GM20431 (cell line): ENCODE measurements at regions not wholly inside any gene's neighbourhood (a gene's known extent, or its start where the extent isn't known, plus 50 kb on each side); places are given as distances from the start of the nearest gene placed in this dataset.
"Not testable (repeated sequence)": the region's sequence is repeated elsewhere in the genome, so short reads cannot be mapped to it uniquely, and the experiment has no call there.

ENCODE experiments used
- in situ Hi-C: fragments of 300-500 bp; cut with MseI, MboI; formaldehyde crosslinking; loops from one replicate; pipeline ENCODE4 v1.15.0; 2020; ENCODE audit warnings: low sequenced_read_pairs; ENCODE audit not compliant: unreplicated experiment

- in situ Hi-C loops: loop anchor here (25.0 kb wide), 1 partner anchor 167 kb away; no protein-coding TSS in a partner anchor
Measured at GRCh38 chr2:88903749-88904353, 212.4 kb downstream of the RPIA start.

DNA sequence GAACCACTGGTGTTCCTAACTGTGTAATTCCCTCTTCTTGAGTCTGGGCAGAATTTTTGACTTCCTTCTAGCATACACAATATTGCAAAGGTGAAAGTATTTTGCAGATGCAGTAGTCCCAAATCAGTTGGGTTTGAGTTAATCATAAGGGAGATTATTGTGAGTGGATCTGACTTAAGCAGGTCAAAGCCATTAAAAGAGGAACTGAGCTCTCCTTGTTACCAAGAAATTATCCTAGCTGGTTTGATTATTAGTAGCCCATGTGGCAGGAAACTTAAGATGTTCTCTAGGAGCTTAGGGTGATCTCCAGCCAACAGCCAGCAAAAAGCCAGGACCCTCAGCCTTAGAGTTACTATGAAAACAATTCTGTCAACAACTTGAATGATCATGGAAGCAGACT lies 221.8 kb downstream of the RPIA start:
- in situ Hi-C loops: loop anchor here (25.0 kb wide), 1 partner anchor 176 kb away; no protein-coding TSS in a partner anchor

- in situ Hi-C loops: loop anchor here (25.0 kb wide), 1 partner anchor 182 kb away; no protein-coding TSS in a partner anchor
Measured at GRCh38 chr2:88919087-88919738, 227.7 kb downstream of the RPIA start.

- in situ Hi-C loops: loop anchor here (25.0 kb wide), 1 partner anchor 183 kb away; no protein-coding TSS in a partner anchor
Measured at GRCh38 chr2:88920399-88920798, 228.9 kb downstream of the RPIA start.

GRCh38 chr2:88924533-88924932 lies 233.1 kb downstream of the RPIA start:
- in situ Hi-C loops: loop anchor here (25.0 kb wide), 1 partner anchor 187 kb away; no protein-coding TSS in a partner anchor

DNA sequence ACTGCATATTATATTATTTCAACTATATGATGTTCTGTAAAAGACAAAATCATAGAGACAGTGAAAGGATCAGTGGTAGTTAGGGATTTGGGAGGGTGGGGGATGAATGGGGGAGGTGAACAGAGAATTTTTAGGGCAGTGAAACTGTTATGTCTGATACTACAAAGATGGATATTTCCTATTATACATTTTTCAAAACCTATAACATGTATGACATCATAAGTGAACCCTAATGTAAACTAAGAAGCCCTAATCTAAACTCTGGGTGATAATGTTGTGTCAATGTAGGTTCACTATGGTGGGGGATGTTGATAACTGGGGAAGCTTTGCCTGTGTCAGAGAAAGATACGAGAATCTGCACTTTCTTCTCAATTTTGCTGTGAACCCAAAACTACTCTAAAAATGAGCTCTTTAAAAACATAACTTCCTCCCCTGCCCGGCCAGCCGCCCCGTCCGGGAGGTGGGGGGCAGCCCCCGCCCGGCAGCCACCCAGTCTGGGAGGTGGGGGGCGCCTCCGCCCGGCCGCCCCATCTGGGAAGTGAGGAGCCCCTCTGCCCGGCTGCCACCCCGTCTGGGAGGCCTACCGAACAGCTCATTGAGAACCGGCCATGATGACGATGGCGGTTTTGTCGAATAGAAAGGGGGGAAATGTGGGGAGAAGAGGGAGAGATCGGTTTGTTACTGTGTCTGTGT lies 234.4 kb downstream of the RPIA start:
- in situ Hi-C loops: no loop called here

DNA sequence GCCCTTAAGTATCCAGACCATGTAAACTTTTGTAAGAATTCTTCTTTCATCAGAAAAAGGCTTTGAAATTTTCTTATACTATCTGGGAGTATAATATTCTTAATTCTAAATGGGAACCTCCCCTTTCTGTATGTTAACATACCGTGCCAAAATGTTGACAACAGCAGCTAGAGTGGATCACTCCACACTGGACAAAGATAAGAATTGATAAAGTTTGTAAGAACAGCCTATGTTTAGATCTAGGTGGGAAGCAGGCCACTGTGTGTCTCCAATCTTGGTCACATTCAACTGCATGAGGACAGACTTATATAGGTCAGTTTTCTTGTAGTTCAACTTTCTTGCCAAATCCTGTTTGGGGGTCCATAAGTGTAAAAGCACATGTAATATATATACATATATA lies 235.7 kb downstream of the RPIA start:
- in situ Hi-C loops: no loop called here

DNA sequence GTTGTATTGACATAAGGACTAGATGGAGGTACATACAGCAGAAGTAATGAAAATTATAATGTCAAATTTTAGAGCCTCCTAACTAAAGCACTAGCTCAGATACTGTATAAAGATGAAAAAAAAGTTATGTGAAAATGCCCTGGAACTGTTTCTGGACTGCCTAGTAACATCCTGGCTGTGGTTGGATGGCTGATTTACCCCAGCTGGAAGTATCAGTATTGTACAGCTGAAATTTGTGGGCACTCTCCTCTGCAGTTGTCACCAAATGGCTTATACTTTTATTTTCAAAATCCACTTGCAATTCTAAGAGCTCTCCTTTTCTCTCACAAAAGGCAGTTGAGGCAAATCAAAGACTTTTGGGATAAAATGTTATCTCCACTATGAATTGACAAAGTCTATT lies 239.2 kb downstream of the RPIA start:
- in situ Hi-C loops: no loop called here

DNA sequence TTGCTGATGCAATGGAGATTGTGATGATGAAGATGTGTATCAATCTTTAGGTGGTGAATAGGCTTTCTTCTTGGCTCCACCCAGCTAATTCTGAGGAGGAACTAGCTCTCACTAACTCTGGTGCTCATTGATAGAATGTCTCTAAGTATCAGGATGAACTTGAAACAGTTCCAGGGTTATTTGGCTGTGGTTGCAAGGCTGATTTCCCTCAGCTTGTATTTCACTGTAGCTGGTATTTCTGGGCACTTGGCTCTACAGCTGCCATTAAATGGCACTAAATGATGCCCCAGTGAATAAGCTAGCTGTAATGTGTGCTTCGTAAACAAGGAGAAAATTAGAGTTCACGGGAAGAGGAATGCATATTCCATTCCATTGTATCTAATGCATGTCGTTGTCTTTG lies 241.2 kb downstream of the RPIA start:
- in situ Hi-C loops: no loop called here

DNA sequence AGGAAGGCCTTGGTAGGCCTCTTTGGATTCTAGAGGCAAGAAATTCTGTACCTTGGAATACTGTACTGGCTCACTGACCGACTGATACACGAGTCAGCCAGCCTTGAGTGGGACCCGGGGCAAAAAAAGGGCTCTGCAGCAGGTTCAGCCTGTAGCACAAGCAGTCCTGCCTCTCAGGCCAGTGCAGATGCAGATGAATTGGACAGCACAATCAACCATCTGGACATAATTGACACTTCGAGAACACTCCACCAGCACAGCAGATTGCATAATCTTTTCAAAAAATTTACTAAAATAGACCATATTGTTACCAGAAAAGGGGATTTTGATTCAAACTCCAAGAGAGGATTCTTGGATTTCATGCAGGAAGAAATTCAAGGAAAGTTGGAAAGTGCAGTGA lies 241.6 kb downstream of the RPIA start:
- in situ Hi-C loops: no loop called here

DNA sequence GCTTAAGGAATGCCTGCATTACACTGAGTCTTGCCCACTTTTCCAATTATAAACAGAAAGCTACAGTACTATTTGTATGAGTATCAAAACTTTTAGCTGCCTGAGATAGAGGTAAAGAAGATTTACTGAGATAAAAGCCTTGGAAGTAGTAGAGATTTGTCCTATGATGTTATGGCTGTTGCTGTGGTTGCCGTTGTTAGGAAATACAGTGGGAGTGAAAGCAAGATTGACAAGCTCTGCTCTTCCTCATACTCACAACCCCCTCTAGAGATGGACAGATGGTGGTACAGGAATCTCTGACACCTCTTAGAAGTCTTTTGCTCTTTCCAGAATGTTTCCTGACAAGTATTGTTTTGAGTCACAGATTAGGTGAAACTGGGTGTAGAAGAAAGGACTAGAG lies 242.5 kb downstream of the RPIA start:
- in situ Hi-C loops: no loop called here

DNA sequence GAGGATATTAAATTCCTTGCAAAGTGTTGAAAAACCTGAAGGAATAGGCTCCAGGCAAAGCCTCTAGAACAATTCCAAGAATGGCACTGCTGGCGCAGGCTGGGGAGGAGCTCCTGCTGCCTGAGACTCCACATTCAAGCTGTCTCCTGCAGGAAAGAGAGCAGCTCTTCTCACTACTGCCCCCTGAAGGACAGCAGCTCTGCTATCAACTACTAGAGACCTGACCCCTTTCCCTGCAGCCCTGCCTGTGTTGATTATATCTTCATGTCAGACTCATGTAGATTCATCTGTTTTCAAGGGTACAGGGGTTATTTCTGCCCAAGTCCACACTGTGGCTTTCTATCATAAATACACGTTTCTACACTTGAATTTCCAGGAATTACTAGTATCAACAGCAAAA lies 249.7 kb downstream of the RPIA start:
- in situ Hi-C loops: not testable (repeated sequence)

- in situ Hi-C loops: no loop called here
Measured at GRCh38 chr2:88942798-88943197, 251.3 kb downstream of the RPIA start.

DNA sequence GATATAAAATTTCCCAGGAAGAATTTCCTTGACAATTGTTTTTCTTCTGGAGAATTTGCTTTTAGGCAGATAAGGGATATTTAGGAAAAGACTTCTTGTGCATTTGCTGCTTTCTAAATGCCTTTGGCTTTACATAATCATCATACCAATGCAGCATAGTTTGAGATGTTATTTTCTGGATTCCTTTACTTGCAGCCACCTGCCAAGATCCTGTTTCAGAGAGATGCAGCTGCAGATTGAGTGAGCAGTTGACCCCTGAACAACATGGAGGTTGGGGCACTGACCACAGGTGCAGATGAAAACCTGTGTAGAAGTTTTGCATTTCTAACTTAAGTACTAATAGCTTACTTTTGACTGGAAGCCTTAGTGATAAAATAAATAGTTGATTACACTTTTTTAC lies 257.9 kb downstream of the RPIA start:
- in situ Hi-C loops: no loop called here

GRCh38 chr2:88950010-88950409 lies 258.5 kb downstream of the RPIA start:
- in situ Hi-C loops: no loop called here

GRCh38 chr2:88955607-88956006 lies 264.1 kb downstream of the RPIA start:
- in situ Hi-C loops: no loop called here

DNA sequence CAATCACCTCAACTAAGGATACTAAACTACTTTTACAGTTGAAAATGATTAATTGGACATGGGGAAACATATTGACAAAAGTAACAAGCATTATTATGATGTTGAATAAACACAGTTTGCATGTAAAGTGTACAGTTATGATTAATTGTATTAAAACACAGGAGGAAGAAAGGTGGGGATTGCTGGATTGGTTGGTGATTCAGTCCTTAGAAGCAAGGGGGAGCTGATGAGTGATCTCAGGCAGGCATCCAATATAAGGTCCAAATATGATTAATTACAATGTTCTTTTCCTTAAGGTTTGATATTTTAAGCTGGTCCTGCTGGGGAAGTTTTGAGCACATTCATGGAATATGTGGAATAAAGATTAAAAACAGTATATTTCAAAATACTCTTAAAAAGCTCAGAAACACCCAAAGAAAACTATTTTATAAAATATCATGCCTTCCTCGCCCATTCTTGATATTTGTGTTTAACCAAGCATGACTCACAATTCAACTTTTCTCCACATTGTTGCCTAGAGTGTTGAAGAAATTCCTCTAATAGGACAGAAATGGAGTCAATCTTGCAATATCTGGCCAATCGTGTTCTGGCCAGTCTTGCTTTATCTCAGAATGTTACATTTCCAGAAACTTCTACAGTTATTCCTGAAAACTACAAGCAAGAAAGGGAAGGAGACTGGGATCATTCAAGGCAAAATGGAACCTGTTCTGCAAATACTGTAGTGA lies 268.2 kb downstream of the RPIA start:
- in situ Hi-C loops: no loop called here

DNA sequence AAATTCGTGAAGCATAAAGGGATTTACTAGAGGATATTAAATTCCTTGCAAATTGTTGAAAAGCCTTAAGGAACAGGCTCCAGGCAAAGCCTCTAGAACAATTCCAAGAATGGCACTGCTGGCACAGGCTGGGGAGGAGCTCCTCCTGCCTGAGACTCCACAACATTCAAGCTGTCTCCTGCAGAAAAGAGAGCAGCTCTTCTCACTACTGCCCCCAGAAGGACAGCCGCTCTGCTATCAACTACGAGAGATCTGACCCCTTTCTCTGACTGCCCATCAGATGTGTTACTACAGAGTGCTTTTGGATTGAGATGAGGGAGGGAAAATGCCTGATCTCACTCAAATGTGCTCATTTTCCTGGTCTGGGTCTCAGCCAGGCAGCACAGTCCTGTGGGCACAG lies 269.9 kb downstream of the RPIA start:
- in situ Hi-C loops: not testable (repeated sequence)

- in situ Hi-C loops: no loop called here
Measured at GRCh38 chr2:88967844-88968243, 276.4 kb downstream of the RPIA start.

- in situ Hi-C loops: not testable (repeated sequence)
Measured at GRCh38 chr2:88978011-88978410, 286.5 kb downstream of the RPIA start.

GRCh38 chr2:88978446-88978845 lies 287.0 kb downstream of the RPIA start:
- in situ Hi-C loops: not testable (repeated sequence)
